ENCODE measurements at regions not wholly inside any gene's neighbourhood (a gene's known extent, or its start where the extent isn't known, plus 50 kb on each side); places are given as distances from the start of the nearest gene placed in this dataset.

DNA sequence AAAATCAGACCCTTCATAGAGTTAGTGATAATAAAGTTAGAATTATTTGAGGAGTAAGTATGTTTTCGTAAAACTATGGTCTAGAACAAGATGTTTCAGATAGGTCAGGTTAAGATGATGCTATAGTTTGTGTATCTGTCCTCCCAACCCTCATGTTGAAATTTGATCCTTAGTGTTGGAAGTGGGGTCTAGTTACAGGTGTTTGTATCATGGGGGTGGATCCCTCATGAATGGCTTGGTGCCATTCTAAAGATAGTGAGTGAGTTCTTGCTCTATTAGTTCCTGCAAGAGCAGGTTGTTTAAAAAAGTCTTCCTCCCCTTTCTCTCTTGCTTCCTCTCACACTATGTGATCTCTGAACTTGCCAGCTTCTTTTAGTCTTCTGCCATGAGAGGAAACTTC lies 707.3 kb upstream of the FOXG1 start:
- DNase-seq (ENCODE audit: low read depth) = no peak
- H3K4me3 ChIP-seq (ENCODE audit: low read length) = no peak overlapping the region
- TF ChIP-seq, protein P1, sequence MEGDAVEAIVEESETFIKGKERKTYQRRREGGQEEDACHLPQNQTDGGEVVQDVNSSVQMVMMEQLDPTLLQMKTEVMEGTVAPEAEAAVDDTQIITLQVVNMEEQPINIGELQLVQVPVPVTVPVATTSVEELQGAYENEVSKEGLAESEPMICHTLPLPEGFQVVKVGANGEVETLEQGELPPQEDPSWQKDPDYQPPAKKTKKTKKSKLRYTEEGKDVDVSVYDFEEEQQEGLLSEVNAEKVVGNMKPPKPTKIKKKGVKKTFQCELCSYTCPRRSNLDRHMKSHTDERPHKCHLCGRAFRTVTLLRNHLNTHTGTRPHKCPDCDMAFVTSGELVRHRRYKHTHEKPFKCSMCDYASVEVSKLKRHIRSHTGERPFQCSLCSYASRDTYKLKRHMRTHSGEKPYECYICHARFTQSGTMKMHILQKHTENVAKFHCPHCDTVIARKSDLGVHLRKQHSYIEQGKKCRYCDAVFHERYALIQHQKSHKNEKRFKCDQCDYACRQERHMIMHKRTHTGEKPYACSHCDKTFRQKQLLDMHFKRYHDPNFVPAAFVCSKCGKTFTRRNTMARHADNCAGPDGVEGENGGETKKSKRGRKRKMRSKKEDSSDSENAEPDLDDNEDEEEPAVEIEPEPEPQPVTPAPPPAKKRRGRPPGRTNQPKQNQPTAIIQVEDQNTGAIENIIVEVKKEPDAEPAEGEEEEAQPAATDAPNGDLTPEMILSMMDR (IDR thresholded peaks at IDR 0.05; ENCODE audit: insufficient read depth, low read depth, low read length, missing control alignments) = no peak

DNA sequence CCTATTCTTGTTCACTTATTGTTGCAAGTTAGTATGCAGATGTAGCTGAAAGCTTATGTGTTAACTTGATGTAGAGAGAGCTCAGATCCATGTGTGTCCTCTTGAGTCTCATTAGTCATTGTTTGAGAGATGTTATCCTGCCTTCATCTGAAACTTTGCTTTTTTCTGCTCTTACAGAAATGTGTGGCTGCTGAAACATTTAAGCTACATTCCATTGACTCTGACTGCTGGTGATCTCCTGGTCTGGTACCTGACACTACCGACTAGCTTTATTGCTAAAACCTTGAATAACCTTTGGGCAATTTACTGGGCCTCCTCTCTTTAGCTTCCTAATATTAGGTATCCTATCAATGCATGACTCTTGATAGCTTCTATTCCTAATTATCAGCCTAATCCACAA lies 705.6 kb upstream of the FOXG1 start:
- H3K4me3 ChIP-seq (ENCODE audit: low read length) = no peak overlapping the region
- no peak for DNase-seq (ENCODE audit: low read depth)
- TF ChIP-seq, protein P1 (IDR thresholded peaks at IDR 0.05; ENCODE audit: insufficient read depth, low read depth, low read length, missing control alignments) = no peak

DNA sequence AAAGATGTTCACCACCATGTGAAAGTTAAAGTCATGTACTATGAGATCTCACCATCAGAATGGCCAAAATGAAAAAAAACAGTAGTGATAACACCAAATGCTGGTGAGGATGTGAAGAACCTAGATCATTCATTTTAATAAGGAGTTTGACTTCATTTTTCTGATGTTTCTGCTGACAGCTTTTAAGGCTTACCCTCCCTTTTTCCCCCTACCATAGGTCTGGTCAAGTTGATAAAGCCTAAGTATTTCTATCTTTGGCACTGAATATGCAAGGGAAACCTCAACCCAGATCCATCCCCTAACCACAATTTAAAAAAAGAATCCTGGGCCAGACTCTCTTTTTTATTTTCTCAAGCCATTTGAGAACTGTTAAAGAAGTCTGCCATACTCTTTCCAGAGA lies 689.6 kb upstream of the FOXG1 start:
- TF ChIP-seq, protein P1 (IDR thresholded peaks at IDR 0.05; ENCODE audit: insufficient read depth, low read depth, low read length, missing control alignments) = no peak
- no peak overlapping the region for H3K4me3 ChIP-seq (ENCODE audit: low read length)
- DNase-seq (ENCODE audit: low read depth) = no peak

DNA sequence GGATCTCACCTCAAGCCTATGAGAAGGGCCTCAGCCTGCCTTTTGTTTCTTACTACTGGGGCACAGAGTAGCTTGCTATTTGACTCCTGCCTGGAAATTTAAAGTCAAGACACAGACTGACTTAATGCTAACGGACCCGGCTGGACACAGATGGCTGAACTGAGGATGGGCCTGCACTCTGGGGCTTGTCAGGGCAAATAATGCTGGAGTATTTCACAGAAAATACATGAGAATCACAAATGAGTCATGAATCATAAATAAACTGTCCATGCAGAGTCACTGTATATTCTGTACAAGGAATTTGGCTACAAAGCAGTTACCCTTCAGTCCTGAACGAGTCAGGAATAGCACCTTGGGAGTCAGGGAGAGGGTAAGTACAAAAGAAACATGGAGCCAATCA lies 683.2 kb upstream of the FOXG1 start:
- peak; percentile 61 for DNase-seq (ENCODE audit: low read depth)
- TF ChIP-seq, protein P1 (IDR thresholded peaks at IDR 0.05; ENCODE audit: insufficient read depth, low read depth, low read length, missing control alignments) = no peak
- no peak overlapping the region for H3K4me3 ChIP-seq (ENCODE audit: low read length)

DNA sequence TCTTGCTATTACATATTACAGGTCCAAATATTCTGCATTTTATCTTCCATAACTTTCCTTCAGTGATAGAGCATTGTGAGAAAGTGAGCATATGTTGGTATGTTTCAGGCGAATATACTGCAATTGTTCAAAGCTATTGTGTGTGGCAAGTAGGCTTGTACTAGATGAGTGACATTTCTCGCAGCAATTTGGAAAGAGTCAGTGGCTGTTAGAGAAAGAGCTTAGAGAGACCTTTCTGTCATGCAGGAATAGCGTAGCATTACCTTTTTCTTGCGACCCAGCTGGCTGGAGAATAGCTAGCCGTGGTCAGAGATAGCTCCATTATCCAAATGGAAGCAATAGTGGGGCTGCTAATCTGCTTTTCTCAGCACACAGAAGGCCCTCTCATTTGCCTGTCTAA lies 678.5 kb upstream of the FOXG1 start:
- TF ChIP-seq, protein P1 (IDR thresholded peaks at IDR 0.05; ENCODE audit: insufficient read depth, low read depth, low read length, missing control alignments) = no peak
- H3K4me3 ChIP-seq (ENCODE audit: low read length) = no peak overlapping the region
- DNase-seq (ENCODE audit: low read depth) = no peak

DNA sequence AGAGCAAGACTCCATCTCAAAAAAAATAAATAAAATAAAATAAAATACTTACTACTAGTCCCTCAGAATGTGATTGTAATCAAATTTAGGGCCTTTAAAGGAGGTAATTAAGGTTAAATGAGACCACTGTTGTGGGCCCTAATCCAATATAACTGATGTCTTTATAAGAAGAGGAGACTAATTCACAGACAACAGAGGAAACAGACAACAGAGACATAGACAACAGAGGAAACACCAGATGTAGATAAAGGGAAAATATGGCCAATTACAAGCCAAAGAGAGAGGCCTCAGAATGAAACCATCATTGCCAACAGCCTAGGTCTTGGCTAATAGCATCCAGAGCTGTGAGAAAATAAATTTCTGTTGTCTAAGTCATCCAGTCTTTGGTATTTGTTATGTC lies 669.0 kb upstream of the FOXG1 start:
- TF ChIP-seq, protein P1 (IDR thresholded peaks at IDR 0.05; ENCODE audit: insufficient read depth, low read depth, low read length, missing control alignments) = no peak
- H3K4me3 ChIP-seq (ENCODE audit: low read length) = no peak overlapping the region
- DNase-seq (ENCODE audit: low read depth) = no peak

DNA sequence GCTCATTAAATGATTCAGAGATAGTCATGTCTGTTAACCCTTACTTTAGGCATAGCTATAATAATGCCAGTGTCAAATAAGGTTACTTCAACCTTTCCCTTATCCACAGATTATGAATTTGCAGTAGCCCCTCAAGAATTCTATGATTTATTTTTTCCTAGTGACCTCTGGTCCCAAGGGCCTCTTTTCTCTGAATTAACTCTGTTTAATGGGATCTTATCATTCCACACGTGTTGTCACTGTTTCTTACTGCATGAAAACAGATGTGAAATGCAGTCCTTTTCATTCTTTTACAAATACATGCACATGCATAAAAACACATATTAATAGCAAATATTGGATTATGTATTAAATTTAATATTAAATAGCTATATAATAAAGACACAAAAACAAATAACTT lies 667.7 kb upstream of the FOXG1 start:
- TF ChIP-seq, protein P1 (IDR thresholded peaks at IDR 0.05; ENCODE audit: insufficient read depth, low read depth, low read length, missing control alignments) = no peak
- DNase-seq (ENCODE audit: low read depth) = no peak
- H3K4me3 ChIP-seq (ENCODE audit: low read length) = no peak overlapping the region

All from epithelial cell of esophagus (primary cell).